NCI-H69 (cell line): ENCODE measurements at regions not wholly inside any gene's neighbourhood (a gene's known extent, or its start where the extent isn't known, plus 50 kb on each side); places are given as distances from the start of the nearest gene placed in this dataset.
A peak's percentile ranks its signal among the peaks of the same experiment; 100 is the strongest.

Experiments
- DNase-seq: peaks from one replicate; lab custom pipeline; 2025; lab: John Stamatoyannopoulos, UW

GRCh38 chr16:66207883-66208265 lies 158.6 kb upstream of the CDH5 start:
- no peak for DNase-seq

- DNase-seq = no peak
Measured at GRCh38 chr16:66207139-66207882, 159.2 kb upstream of the CDH5 start.

GRCh38 chr16:66206363-66206762 lies 160.1 kb upstream of the CDH5 start:
- no peak for DNase-seq

GRCh38 chr16:66205287-66206231 lies 160.9 kb upstream of the CDH5 start:
- DNase-seq = peak; percentile 4

DNA sequence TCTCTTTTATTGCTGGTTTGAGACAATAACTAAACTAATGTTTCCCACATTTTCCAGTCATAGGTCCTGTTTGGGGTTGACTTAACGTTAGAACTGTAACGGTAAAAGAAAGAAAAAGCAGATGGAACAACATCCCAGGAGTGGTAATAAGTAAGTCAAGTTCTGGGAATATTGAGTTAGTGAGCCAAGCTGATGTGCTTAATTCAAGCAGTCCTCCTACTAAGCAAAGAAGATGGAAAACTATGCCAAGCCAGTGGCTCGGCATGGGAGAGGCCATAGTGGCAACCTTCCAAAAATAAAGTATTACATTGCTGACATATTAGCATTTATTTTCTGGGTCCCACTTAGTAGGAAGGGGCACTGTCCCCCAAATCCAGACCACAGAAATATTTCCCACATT lies 161.7 kb upstream of the CDH5 start:
- no peak for DNase-seq

GRCh38 chr16:66203476-66203875 lies 163.0 kb upstream of the CDH5 start:
- no peak for DNase-seq

- DNase-seq = no peak
Measured at GRCh38 chr16:66199189-66199588, 167.3 kb upstream of the CDH5 start.

DNA sequence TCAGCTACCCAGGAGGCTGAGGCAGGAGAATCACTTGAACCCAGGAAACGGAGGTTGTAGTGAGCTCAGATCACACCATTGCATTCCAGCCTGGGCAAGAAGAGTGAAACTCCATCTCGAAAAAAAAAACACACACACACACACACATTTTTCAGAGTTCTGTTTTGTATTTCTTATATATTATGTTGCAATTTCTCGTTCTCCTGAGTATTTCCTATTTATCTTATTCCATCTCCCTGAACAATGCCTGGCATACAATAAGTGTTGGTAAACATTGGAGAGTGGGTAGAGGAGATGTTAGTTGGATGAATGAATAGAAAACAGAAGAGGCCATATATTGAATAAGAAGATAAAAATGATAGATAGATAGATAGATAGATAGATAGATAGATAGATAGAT lies 167.8 kb upstream of the CDH5 start:
- DNase-seq = no peak

DNA sequence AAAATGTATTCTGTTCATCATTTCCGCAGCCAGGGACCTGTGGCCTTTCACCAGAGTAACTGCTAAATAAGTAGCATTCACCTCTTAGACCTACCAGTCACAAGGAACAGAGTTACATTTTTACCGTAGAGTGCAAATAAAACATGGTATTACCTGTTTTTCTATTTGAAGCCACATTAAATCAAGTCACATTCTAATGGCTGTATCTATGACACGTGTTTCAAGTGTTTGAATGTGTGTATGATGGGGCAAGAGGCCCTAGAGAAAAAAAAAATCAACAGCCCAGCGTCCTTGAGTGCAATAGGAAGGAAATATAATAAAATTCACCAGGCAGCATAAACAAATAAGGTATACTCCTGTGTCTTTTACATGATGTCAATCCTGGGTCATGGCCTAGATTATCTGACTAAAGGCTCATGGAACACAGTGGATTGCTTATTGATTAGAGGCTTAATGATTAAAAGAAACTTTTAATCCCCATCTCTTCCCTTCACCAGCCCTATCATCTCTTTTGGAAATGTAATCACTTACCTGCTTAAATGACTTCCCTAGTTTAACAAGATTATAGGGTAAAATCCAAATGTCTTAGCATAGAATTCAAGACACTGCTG lies 168.7 kb upstream of the CDH5 start:
- DNase-seq = no peak

DNA sequence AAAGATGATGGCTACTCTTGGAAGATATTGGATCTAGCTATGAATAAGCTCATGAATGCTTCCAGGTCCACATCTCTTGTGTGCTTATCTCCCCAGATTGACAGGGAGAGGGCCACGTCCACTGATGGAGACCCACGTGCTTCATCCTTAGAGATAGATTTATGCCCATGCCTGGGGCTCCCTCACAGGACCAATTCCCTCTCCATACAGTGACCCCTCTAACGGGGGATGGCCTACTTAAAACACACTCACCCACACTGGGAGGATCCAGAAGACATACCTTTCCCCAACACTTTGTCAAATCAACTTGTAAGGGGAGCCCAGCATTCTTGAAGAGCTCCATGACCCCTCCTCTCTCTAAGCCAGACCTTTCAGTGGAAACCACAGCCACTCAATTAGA lies 169.7 kb upstream of the CDH5 start:
- DNase-seq = no peak

DNA sequence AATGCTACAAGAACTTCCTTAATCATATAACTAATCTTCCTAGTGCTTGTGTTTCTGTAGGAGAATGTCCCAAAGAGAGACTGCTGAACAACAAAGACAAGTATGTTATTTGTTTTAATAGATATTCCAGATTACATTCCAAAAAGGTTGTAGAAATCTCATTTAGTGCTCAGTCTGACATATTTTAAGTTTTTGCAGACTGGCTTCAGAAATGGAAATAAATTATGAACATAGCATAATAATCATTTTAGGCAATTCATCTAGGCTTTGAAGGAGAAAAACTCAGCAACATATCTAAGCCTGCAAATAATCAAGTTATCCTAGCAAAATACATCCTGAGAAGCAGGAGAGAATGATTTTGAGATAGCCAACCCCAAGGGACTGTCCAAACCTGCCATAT lies 171.6 kb upstream of the CDH5 start:
- no peak for DNase-seq

DNA sequence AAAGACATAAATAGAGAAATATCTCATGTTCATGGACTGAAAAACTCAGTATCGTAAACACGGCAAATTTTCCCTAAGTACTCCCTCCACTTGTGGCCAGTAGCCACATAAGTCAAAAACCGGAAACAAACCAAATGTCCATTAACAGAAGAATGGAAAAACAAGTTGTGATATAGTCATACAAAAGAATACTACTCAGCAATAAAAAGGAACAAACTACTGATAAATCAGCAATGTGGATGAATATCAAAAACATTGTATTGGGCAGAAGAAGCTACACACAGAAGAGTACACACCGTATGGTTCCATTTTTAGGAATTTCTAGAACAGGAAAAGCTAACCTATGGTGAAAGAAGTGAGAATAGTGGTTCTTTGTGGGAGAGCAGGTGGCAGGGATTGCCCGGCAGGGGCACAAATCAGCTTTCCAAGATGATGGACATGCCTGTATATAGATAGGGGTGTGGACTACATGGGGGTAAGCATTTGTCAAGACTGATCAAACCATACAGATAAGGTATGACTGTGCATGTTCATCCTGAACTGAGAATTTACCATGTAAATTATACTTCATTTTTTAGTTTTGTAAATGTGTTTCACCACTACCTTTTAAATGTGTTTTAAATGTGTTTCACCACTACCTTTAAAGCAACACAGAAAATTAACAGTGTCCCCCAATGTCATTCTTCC lies 172.8 kb upstream of the CDH5 start:
- DNase-seq = no peak

DNA sequence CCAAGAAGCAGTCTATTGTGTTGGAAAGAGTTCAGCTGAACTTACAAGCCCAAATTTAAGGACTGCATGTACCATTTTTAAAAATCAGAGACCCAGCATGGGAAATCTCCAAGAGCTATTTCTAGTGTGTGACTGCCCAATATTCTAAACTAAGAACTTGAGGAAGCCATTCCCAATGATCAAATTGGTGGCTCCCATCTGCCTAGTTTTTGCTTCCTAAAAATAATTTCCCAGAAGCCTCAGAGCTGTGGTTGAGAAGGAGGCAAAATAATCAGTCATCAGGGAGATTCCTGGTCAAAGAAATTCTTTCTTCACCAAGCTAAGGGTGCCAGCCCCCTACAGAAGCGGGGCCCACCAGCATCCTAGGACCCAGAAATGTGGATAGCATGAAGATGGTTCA lies 176.1 kb upstream of the CDH5 start:
- no peak for DNase-seq

GRCh38 chr16:66189951-66190350 lies 176.5 kb upstream of the CDH5 start:
- DNase-seq = no peak

- DNase-seq = no peak
Measured at GRCh38 chr16:66188917-66189725, 177.4 kb upstream of the CDH5 start.

DNA sequence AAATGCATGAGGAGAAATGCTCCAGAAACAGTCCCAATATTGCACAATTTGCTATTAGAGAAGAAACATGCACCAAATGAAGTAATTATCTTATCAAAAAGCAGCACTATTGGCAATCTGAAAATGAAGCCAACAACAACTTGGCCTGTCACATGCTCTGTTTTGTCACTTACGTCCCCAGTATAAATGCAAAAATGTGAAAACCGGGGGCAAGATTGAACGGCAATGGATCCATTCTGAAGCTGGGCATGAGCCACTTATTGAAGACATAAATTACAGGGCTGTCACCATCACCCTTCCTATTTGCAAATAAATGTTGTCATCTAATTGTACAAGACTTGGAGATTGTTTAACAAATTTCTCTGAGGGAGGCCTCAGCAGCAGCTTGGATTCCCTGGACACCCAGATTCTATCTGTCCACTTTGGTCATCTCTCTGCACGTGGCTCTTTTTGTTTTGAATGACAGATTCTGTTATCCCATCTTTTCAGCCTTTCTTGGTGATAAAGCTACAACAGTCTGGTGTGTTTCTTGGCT lies 180.2 kb upstream of the CDH5 start:
- no peak for DNase-seq

DNA sequence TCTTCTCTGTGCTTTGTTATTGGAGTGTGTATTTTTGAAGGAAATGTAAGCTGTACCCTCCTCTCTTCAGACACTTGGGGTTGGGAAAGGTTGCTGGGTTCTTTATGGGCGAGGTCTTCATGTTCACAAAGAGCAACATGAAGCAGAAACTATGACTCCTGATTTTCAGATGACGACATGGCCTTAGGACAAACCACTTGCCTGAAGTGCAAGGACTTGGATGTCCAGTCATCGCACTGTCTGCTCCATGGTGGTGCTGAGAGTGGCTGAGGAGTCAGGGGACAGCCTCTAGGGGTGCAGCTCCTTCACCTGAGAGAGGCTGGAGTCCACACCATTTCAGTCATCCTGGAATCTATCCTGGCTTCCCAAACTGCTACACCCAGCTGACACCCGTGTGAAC lies 183.9 kb upstream of the CDH5 start:
- DNase-seq = no peak

DNA sequence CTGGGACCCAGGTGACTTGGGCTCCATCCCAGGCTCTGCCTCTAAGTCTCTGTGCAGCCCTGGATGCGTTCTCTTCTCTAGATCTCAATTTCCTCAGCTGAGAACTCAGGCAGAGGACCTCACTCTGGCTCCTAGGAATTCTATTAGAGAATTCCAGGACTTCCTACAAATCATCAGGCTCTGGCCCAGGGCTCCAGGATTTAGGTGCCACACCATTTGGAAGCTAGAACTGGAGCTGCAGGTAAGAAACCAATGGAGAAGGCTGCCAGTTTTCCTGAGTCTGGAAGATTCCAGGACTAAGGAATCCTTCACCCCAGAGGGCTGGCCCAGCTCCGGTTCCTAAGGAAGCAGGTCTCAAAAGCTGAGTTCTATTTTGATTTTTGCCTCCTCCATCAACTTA lies 189.8 kb upstream of the CDH5 start:
- no peak for DNase-seq

- DNase-seq = no peak
Measured at GRCh38 chr16:66176111-66176510, 190.4 kb upstream of the CDH5 start.

GRCh38 chr16:66175636-66176035 lies 190.9 kb upstream of the CDH5 start:
- DNase-seq = no peak

DNA sequence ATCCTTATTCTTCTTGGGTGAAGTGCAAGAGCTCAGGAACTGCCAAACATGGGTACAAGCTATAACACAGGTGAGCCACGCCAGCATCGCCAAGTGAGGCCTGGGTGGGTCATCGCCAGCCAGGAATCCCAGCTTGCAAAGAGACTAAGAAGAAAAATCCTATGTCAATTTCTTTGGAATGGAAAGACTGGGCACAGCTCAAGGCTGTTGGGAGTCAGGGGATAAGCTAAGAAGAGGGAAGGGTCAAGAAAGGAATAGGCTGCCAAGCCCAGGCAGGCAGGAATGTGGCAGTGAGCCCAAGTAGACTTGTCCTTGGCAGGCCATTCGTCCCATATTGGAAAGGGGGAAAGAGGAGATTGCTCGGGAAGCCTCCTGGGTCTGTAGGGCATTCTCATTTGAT lies 191.4 kb upstream of the CDH5 start:
- no peak for DNase-seq
